ENCODE measurements at regions not wholly inside any gene's neighbourhood (a gene's known extent, or its start where the extent isn't known, plus 50 kb on each side); places are given as distances from the start of the nearest gene placed in this dataset.

- no peaks in the 10 kb centered on the region for H3K9me3 ChIP-seq
- DNase-seq (ENCODE audit: low read depth in 1 of 2, low spot score in 1 of 2) (no peak), FAIRE-seq (no peak), ATAC-seq (no peak)
- WGBS (ENCODE audit: missing lambda C conversion rate): 10% methylated on average over 6 of the region's 6 CpGs
- no peak for TF ChIP-seq ELK1 (IDR thresholded peaks at IDR 0.05; ENCODE audit: low read depth, low read length)
- TF ChIP-seq TP53 (CRISPR knock-in tag; IDR thresholded peaks at IDR 0.05): no peak
- no peak for TF ChIP-seq ATOH8 (CRISPR knock-in tag; IDR thresholded peaks at IDR 0.05; ENCODE audit: low read depth)
- no peak for TF ChIP-seq ZNF302 (CRISPR knock-in tag; IDR thresholded peaks at IDR 0.05)
- TF ChIP-seq FOSB (CRISPR knock-in tag; IDR thresholded peaks at IDR 0.05): no peak
- TF ChIP-seq POLR2A (IDR thresholded peaks at IDR 0.05; ENCODE audit: low read length): no peak
- TF ChIP-seq MAZ (IDR thresholded peaks at IDR 0.05; ENCODE audit: borderline replicate concordance, low read depth, low read length): no peak
- TF ChIP-seq HOXB13 (CRISPR knock-in tag; IDR thresholded peaks at IDR 0.05; ENCODE audit: low read depth): no peak
- no peak for TF ChIP-seq GATA3 (IDR thresholded peaks at IDR 0.05; ENCODE audit: borderline replicate concordance)
- TF ChIP-seq PBX3 (IDR thresholded peaks at IDR 0.05): no peak
- TF ChIP-seq CTCF (IDR thresholded peaks at IDR 0.05): no peak
- TF ChIP-seq EHF (CRISPR knock-in tag; IDR thresholded peaks at IDR 0.05): no peak
- no peak for TF ChIP-seq CBX2 (IDR thresholded peaks at IDR 0.05; ENCODE audit: borderline replicate concordance, low read depth)
- no peak for TF ChIP-seq SREBF2 (IDR thresholded peaks at IDR 0.05)
- TF ChIP-seq EHMT2 (IDR thresholded peaks at IDR 0.05; ENCODE audit: low read depth): no peak
- TF ChIP-seq REST (IDR thresholded peaks at IDR 0.05): no peak
- TF ChIP-seq MAFK (IDR thresholded peaks at IDR 0.05; ENCODE audit: partially characterized antibody): no peak
- TF ChIP-seq ZFP36 (IDR thresholded peaks at IDR 0.05; ENCODE audit: borderline replicate concordance, partially characterized antibody): no peak
- TF ChIP-seq SMC3 (IDR thresholded peaks at IDR 0.05): no peak
- TF ChIP-seq FOXS1 (CRISPR knock-in tag; IDR thresholded peaks at IDR 0.05): no peak
- H3K4me3 ChIP-seq: no peak overlapping the region
- CTCF ChIA-PET: no interaction called here
- POLR2A ChIA-PET: no interaction called here
- H3K4me1 ChIP-seq: no peaks in the 10 kb centered on the region
- no peak overlapping the region for H3K27ac ChIP-seq
- H3K4me2 ChIP-seq: no peak overlapping the region
Measured at GRCh38 chr10:44185315-44185666, 199.6 kb downstream of the CXCL12 start.
